Iris pigment epithelial cell (primary cell): ENCODE measurements at regions not wholly inside any gene's neighbourhood (a gene's known extent, or its start where the extent isn't known, plus 50 kb on each side); places are given as distances from the start of the nearest gene placed in this dataset.
"Not testable (repeated sequence)": the region's sequence is repeated elsewhere in the genome, so short reads cannot be mapped to it uniquely, and the experiment has no call there.

Experiments
- DNase-seq: peaks from one replicate; pipeline ENCODE4 v3.0.0-alpha.2; 2011; ENCODE audit warnings: low read depth

DNA sequence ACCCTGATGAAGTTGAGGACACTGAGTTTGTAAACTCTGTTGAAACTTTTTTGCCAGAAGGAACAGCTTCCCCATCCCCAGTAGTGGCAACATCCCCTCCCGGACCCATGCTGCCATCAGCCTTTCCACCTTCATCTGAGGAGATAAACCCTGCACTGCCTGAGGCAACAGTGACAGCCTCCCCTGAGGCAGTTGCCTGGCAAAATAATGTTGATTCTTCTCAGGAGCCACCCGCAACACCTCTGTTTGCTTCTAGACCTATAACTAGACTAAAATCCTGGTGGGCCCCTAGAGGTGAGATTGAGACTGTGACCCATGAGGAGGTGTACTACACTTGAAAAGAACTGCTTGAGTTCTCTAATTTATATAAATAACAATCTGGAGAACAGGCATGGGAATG, 597.6 kb upstream of the NR3C2 start:
- DNase-seq, result not testable (repeated sequence)

DNA sequence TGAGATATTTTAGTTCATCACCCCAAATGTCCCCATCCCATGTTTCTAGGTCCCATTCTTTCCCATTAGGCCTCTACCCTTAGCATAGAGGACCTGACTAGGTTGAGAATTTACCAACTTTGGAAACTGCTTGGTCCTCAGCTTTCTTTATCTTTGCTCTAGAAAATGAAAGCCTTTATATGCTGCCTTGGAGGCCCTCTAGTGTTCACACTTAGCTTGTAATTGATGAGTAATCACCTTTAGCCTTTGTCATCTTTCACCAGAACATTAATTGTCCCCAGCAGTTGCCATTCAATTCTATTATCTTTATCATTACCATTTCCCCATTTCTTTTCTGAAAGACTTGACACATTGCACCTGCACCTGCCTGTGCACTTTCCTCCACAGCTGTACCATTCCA, 589.2 kb upstream of the NR3C2 start:
- peak; percentile 12 for DNase-seq

DNA sequence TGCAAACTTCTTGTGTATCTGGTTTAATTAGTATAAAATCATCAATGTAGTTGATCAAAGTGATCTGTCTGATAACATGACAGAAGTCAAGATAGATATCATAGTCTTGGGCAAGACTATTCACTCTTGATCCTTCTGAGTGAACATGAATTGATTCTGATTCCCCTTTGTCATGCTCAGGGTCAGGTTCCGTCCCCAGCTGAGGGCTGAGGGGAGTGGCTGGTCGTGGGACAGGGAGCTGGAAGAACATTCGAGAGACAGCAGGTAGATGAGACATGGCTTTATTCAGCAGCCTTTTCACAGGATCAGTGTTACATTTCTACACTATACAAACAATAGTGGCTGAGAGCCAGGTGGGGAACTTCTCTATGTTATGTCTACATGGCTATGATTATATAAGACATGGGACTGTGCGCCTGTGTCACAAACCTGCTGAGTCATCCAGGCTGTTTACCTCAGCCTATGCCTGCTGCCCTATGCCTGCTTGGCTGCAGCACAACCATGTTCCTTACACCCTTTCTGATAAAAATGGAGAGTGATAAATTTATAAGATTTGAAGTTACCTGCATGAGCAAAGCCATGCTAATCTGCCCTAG, 586.9 kb upstream of the NR3C2 start:
- no peak for DNase-seq

DNA sequence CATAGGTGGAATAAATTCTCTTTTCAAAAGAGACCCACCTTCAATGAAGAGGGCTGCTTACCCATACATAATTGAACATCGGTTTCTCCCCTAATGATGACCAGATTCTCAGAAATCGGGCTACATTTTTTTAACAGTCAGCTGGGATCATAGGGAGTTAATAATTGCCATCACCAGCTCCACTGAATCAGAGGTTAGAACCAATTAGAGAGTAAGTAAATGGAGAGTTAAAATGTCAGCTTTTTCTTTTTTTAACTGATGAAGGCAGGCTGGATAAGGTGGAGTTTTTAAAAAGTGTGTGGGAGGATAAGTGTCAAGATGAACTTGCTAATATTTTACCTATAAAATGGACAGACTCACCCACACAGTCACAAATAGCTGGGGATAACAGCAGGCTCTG, 584.5 kb upstream of the NR3C2 start:
- DNase-seq, result no peak

DNA sequence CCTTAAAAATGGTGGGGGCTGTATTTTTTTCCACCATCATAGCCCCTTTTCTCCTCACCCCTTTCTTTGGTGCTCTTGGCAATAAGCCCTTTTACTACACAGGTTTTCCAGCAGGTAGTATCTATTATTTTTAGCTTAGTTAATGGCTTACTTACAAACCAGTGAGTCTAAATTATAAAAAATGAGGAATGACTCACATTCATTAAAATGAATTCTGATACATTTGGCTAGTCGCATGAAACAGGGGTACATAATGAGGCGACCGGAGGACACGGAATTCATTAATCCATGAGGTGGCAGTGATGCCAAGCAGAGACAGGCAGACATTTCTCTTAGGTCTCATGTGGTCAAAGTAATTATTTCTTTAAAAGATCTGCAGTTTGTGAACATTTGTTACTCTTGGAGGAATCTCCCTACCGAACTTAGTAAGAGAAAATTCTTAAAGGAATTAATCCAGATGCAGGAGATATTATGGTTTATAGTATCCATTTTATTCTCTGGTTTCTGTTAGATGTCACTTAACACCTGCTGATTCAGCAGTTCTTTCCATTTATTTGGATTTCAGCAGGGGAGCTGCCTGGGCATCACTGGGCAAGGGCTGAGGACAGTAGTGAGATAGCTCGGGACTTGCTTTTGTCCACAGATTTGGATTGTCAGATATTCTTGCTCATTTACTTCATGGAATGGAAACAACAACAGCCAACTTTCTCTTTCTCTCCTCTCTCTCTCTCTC, 575.0 kb upstream of the NR3C2 start:
- DNase-seq, result no peak

DNA sequence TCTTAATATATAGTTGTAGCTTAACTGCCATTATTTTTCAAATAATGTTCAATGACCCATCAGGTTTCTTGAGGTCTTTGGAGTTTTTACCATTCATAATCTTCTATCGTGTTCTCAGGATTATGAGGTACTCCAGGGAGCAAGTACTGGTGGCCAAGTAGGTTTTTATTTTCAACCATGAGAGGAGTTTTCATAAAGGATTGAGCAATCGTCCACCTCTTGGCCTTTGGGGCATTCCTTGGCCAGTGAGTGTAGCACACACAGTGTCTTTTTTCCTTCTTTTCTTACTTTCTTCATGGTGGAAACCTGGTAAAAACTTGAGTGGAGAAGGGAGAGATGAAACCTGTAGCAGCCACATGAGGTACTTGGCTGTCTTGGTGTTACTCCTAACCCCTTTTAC, 567.0 kb upstream of the NR3C2 start:
- no peak for DNase-seq

DNA sequence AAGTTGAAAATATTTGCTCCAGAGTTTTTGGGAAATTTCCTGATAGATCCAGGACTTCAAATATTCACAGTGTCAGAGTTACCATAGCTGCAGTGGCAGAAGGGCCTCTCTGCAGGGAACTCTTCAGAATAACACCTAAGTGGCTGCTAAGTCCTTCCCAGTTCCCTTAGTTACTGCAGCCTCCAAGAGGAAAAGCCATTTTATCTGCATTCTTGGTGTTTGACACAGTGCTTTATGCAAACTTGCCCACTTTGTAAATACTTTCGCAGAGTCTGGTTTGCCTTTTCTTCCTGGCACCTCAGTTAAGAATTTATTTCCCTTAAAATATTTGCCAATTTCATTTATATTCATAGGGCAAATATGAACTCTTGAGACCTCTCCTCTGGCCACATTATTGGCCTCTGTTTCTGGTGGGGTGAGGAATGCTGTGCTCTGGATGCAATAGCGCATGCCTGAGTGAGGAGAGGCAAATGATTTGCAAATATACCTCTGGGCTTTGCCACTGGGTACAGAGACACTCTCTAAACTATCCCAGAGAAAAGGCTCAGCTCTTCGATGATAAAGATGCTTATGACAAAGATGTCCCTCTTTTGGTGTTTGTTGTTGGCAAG, 566.3 kb upstream of the NR3C2 start:
- DNase-seq, result no peak

DNA sequence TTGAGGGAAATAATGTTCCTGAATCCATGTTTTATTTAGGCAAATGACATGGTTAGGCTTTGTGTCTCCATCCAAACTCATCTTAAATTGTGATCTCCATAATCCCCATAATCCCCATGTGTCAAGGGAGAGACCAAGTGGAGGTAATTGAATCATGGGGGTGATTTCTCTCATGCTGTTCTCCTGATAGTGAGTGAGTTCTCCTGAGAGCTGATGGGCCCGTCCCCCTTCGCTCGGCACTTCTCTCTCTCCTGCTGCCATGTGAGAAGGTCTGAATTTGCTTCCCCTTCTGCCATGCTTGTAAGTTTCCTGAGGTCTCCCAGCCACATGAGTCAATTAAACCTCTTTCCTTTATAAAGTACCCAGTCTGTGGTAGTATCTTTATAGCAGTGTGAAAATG, 563.0 kb upstream of the NR3C2 start:
- DNase-seq, result no peak

DNA sequence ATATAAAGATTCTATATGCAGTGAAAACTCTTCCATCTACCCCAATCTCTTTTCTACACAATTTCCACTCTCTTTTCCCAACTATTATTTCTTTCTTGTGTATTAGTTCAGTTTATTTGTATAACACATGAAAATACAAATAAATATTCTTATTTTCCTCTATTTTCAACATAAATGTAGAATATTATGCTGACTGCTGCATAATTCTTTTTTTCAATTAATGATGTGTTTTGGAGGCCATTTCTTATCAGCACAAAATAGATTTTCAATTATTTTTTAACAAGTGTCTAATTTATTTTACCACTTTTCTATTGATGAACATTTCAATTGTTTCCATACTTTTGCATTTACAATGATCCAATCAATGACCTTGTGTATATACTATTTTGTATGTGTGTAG, 557.7 kb upstream of the NR3C2 start:
- no peak for DNase-seq

DNA sequence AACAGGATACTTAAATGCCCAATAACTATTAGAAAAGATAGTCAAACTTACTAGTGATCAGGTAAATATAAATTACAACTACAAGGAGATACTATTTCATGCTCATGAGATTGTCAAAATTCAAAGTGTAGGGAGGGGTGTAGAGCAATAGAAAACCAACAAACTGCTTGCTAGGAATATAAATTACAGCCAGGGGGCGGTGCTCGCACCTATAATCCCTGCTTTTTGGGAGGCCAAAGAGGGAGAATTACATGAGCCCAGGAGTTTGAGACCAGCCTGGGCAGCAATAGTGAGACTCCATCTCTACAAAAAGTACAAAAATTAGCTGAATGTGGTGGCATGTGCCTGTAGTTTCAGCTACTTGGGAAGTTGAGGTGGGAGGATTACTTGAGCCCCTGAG, 556.5 kb upstream of the NR3C2 start:
- DNase-seq, result peak; percentile 15

DNA sequence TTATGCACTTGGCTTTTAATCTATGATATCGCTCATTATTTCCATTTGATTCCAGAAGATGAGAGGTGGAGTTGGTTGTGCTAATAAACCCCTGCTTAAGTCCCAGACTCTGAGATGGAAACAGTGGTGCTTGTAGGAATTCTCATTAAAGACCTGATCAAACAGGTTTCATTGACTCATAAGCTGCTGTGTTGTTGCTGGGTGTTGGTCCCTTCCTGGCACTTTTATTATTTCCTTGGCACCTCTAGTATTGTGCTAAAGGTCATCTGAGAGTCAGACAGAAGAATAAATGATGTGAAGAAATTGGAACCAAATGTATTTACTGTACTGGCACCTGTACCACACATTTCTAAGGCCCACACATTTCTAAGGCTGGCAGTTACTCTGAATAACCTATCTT, 544.7 kb upstream of the NR3C2 start:
- DNase-seq, result no peak

DNA sequence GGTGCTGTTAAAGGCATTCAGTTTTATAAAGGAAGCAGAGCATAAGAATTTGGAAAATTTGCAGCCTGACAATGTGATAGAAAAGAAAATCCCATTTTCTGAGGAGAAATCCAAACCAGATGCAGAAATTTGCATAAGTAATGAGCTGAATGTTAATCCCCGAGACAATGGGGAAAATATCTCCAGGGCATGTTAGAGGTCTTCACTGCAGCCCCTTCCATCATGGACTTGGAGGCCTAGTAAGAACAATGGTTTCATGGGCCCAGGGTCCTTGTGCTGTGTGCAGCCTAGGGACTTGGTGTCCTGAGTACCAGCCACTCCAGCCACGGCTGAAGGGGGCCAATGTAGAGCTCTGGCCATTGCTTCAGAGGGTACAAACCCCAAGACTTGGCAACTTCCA, 542.7 kb upstream of the NR3C2 start:
- DNase-seq, result no peak

DNA sequence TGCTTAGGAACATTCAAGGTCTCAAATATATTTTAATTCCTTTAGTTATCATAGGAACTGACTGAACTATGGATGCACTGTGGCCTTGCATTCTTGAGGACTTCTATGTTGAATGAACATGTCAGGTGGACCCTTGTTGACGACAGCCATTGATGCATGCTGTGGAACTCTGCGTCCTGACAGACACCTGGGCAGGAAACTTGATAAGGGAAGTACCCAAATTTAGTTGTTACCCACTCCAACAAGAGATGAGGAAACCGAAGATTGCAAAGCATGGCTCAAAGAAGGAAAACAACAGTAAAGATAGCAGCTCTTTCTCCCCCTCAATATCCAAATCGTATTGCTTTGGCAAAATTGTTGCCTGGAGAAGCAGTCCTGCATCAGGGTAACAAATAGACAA, 540.0 kb upstream of the NR3C2 start:
- DNase-seq, result no peak

DNA sequence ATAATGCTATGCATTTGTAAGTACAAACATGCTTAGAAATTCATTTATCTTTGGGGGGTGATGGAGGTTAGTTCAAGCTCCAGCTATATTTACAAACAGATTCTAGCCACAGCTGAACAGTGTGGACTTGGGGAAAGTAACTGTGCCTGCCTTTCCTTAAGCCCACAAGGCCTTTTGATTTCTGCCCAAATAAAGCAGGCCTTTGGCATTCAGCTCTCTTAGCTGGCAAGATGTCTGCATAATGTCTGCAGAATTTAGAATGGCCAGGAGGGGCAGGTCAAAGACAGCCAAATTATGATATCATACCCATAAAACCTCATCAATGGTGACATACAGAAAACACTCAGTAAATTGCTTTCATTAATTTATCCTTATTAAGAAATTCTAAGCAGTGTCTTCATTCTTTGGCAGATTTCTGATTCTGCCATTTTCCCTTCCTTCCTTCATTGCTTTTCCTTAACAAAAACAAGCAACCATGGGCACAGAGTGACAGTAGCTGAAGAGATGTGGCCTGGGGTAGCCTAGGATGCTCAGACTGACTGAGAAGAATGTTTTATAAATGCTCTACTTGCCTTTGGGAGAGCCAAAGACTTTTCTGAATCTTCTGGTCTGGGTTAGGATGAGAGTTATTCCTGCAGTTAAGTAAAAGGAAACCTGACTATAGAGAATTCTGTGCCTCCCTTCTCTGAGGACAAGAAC, 538.7 kb upstream of the NR3C2 start:
- no peak for DNase-seq

DNA sequence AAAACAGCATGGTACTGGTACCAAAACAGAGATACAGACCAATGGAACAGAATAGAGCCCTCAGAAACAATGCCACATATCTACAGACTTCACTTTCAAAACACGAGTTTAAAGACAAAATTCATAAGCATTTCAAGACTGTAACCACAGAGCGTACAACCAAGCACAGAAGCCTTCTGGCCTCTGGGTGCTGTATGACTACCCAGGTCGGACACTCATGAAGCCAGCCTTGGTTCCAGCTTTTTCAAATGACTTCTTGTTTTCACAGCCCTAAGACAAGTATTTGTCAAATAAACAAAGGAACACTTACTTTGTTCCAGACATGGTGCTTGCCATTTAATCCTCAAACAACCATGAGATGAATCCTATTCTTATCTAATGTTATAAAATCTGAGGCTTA, 536.1 kb upstream of the NR3C2 start:
- DNase-seq, result no peak

DNA sequence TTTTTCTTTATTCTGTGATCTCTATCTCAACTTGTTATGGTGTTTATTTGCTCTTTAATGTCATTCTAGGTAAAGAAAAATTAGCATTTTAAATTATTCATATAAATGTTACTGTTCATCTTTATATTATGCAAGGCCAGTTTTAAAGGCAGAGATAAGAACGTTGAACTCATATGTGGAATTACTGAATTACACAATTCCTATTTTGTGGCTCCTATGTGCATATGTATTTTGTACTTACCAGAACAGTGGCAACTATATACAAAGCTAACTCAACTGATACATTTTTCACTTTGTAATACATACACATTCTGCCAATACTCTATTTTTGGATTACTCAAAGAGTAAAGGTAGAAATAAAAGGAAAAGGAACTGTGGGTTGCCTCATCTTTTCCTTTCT, 533.2 kb upstream of the NR3C2 start:
- no peak for DNase-seq

DNA sequence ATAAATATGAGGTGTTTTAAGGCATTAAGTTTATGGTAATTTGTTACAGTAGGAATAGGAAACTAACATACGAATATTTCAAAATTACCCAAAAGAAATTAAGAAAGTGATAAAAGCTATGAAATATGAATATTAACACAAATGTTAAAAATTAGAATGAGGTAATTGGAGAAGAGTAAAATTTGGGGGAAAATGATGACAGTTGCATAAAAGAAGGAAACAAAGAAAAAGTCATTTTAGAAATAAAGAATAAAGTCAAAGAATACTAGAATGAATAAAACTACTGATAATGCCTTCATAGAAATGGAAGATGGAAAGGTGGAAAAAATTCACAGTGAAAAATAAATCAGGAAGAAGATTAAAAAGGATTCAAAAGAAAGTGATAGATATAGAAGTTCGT, 522.9 kb upstream of the NR3C2 start:
- no peak for DNase-seq

DNA sequence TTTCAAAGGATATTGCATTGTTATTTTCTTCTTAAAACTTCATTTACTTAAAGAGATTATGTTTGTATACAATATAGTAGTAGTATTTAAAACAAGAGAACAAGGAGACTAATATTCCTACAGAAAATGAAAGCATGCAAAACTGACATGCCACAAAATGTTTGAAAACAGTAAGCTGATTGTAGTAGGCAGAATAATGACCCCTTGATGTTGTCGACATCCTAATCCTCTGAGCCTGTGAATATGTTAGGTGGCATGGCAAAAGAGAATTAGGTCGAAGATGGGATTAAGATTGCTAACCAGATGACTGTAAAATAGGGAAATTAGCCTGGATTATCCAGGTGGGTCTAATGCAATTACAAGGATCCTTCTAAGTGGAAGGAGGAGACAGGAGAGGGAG, 522.2 kb upstream of the NR3C2 start:
- DNase-seq, result no peak

DNA sequence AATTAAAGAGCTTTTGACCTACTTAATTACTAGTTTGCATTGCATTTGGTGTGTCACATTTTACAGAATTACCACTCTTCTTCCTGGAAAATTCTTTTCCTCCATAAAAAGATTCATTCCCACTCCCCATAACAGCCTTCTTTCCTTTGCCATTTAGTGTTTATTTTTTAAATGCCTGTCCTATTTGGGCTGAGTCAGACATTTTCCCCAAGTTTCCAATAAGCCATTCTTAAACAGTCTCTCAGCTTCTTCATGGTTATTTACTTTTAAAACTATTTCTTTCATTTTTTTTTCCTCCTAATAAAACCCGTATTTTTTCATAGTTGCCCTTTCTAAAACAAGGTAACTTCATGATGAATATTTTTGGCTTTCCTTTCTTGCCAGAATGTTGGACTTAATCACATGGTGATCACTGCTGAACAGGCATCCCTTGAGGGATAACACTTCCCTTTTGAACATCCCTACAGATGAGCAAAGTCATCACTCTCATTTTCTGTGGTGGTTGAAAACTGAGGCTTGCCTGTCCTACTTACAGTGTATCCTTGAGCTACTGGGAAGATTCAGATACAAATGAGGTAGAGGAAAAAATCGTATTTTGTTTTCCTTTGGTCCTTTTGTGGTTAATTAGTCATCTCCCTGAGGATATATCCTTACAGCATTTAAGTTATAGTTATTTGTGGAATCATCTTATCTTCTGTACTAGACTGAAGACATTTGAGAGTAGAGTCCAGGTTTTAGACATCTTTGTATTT, 520.5 kb upstream of the NR3C2 start:
- peak; percentile 10 for DNase-seq

DNA sequence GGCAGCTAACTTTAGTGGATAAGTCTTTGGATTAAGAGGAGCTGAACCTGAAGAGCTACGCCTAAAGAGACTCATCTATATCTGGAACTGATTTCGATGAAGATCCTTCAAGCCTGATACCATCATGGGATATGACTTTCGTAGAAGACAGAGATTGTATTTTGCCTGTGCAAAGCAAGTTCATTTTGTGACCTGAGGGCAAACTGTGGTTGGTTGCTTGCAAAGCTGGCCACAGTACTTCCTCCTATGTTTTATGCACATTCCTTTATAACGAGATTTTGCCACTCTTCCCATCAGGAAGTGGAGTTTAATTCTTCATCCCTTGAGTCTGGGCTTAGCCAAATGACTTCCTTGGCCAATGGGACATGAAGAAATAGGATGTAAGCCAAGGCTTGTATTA, 519.3 kb upstream of the NR3C2 start:
- DNase-seq, result no peak

DNA sequence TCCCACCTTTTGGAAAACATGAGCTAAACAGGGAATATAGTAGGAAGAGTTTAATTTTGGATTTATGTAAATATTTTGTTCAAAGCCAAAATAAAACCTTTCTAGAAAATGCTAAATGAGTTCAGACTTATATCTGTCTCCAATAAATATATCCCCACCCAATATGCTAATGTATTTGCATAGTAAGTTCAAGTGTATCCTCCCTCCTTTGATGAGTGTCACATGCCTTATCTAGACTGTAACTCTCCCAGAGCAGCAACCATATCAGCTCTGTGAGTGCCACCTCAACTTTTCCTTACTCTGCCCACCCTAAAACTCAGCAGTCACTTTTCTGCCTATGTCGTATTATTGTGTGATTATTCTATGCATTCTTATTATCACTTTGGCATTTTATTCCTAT, 516.1 kb upstream of the NR3C2 start:
- DNase-seq, result no peak

DNA sequence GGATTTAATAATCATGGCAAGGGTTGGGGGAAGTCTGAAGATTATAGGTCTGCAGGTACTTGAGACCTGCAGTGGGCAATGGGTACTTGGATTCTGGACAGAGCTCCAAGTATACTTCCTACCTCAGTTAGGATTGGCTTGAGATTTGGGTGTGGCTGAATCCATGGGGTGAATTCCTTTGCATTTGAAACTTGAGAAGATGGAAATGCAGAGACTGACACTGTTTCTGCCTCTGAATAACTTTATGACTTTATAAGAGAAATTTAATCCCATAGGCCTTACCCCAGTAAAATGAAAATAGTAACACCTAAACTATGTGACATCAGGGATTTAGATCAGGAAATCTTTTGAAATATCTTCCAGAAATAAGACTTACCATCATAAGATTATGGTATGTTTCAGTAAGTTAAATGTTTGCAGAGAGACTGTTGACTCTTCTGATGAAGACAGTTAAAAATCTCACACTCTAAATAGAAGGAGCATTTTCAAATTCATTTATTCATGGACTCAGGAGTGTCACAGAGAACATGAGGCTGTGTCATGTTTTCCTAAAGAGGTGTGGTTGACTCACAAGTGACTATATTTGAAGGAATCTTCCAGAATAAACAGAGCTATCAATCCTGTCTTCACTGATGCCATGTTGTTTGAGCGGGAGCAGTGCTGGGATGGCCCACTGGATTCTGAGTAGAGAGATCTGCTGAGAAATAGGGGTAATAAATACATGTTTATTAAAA, 513.5 kb upstream of the NR3C2 start:
- DNase-seq, result no peak
